ENCODE measurements at regions not wholly inside any gene's neighbourhood (a gene's known extent, or its start where the extent isn't known, plus 50 kb on each side); places are given as distances from the start of the nearest gene placed in this dataset.

- TF ChIP-seq, protein P1, sequence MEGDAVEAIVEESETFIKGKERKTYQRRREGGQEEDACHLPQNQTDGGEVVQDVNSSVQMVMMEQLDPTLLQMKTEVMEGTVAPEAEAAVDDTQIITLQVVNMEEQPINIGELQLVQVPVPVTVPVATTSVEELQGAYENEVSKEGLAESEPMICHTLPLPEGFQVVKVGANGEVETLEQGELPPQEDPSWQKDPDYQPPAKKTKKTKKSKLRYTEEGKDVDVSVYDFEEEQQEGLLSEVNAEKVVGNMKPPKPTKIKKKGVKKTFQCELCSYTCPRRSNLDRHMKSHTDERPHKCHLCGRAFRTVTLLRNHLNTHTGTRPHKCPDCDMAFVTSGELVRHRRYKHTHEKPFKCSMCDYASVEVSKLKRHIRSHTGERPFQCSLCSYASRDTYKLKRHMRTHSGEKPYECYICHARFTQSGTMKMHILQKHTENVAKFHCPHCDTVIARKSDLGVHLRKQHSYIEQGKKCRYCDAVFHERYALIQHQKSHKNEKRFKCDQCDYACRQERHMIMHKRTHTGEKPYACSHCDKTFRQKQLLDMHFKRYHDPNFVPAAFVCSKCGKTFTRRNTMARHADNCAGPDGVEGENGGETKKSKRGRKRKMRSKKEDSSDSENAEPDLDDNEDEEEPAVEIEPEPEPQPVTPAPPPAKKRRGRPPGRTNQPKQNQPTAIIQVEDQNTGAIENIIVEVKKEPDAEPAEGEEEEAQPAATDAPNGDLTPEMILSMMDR (IDR thresholded peaks at IDR 0.05; ENCODE audit: low read length): no peak
- TF ChIP-seq EZH2 (IDR thresholded peaks at IDR 0.05; ENCODE audit: borderline replicate concordance, low read length): no peak
Measured at GRCh38 chr3:31094048-31094447, 199.6 kb upstream of the GADL1 start.
